T-helper 2 cell treated with Interferon-gamma antibody and Interleukin-4, amounts not matched to agents 5 μg/mL and 100 μg/mL, for 36 hours (primary cell): ENCODE measurements at regions not wholly inside any gene's neighbourhood (a gene's known extent, or its start where the extent isn't known, plus 50 kb on each side); places are given as distances from the start of the nearest gene placed in this dataset.

Experiments used
- DNase-seq: peaks from one replicate; pipeline ENCODE4 v3.0.0; 2021; ENCODE audit warnings: low spot score
- H3K27ac Mint-ChIP-seq: one replicate; pipeline ENCODE4 v1.8.0; 2021; ENCODE audit warnings: mild to moderate bottlenecking, mixed read lengths
- H3K27me3 Mint-ChIP-seq: one replicate; pipeline ENCODE4 v1.8.0; 2021; ENCODE audit warnings: low read depth, mixed read lengths
- H3K36me3 Mint-ChIP-seq: one replicate; pipeline ENCODE4 v1.8.0; 2021; ENCODE audit warnings: low read depth, mixed read lengths
- H3K4me1 Mint-ChIP-seq: one replicate; pipeline ENCODE4 v1.8.0; 2021; ENCODE audit warnings: low read depth, mixed read lengths
- H3K4me3 Mint-ChIP-seq: one replicate; pipeline ENCODE4 v1.8.0; 2022; ENCODE audit warnings: mild to moderate bottlenecking, moderate library complexity, mixed read lengths
- H3K9me3 Mint-ChIP-seq: one replicate; pipeline ENCODE4 v1.8.0; 2021; ENCODE audit warnings: mixed read lengths

DNA sequence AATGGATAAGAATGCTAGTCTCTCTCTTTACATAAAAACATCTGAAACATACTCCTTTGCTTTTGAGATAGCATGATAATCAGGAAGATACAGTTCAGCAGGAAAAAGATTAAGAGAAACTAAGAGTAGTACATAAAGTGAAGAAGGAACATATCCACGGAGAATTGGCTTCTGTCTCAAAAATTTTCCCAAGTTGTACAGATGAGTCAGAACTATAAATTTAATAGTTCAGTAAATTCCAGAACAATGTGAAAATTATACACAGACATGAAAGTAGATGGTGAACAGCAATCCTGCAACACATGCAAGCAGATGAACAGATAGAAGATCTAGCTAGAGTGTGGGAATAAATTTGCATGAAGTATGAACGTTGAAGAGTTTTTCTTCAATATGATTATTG, 691.4 kb upstream of the RIOK2 start:
- H3K36me3 Mint-ChIP-seq = no peaks in the 10 kb centered on the region
- no peak overlapping the region for H3K27ac Mint-ChIP-seq
- H3K27me3 Mint-ChIP-seq = no peaks in the 10 kb centered on the region
- H3K9me3 Mint-ChIP-seq = no peaks in the 10 kb centered on the region
- no peak for DNase-seq
- no peak overlapping the region for H3K4me3 Mint-ChIP-seq
- no peaks in the 10 kb centered on the region for H3K4me1 Mint-ChIP-seq

DNA sequence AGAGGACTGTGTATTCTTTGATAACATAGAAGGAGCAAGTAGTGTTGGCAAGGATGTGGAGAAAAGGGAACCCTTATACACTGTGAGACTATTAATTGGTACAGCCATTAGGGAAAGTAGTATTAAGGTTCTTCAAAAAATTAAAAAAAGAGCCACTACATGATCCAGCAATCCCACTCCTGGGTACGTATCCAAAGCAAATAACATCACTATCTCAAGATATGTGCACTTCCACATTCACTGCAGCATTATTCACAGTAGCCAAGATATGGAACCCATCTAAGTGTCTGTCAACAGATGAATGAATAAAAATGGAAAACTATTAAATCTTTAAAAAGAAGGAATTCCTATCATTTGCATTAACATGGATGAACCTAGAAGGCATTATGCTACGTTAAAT, 693.2 kb upstream of the RIOK2 start:
- DNase-seq = no peak
- Mint-ChIP-seq H3K4me1 (no peaks in the 10 kb centered on the region), H3K36me3 (no peaks in the 10 kb centered on the region), H3K27ac (no peak overlapping the region), H3K4me3 (no peak overlapping the region), H3K9me3 (no peaks in the 10 kb centered on the region), H3K27me3 (no peaks in the 10 kb centered on the region)

DNA sequence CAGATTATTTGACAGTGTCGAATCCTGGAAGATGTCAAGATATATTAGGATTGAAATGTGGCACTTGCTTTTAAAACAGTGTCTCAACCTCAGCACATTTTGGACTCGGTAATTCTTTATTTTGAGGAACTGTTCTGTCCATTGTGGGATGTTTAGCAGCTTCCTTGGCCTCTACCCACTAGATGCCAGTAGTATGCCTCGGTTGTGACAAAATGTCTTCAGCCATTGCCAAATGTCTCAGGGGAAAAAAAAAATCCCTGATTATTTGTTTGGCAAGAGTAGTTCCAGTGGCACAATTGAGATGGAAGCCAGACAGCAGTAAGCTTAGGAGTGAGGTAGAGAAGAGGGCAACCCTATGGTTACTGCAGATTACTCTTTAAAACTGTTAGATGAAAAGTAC, 694.5 kb upstream of the RIOK2 start:
- Mint-ChIP-seq H3K36me3 (no peaks in the 10 kb centered on the region), H3K9me3 (no peaks in the 10 kb centered on the region), H3K27ac (no peak overlapping the region), H3K4me3 (no peak overlapping the region), H3K27me3 (no peaks in the 10 kb centered on the region), H3K4me1 (no peaks in the 10 kb centered on the region)
- DNase-seq = no peak

- Mint-ChIP-seq H3K9me3 (no peaks in the 10 kb centered on the region), H3K36me3 (no peaks in the 10 kb centered on the region), H3K27ac (no peak overlapping the region), H3K27me3 (no peaks in the 10 kb centered on the region), H3K4me3 (no peak overlapping the region), H3K4me1 (no peaks in the 10 kb centered on the region)
- DNase-seq = no peak
Observed at GRCh38 chr5:97888439-97888838, 705.4 kb upstream of the RIOK2 start.

GRCh38 chr5:97891971-97892370, 708.9 kb upstream of the RIOK2 start:
- H3K4me3 Mint-ChIP-seq = no peak overlapping the region
- H3K27me3 Mint-ChIP-seq = no peaks in the 10 kb centered on the region
- no peaks in the 10 kb centered on the region for H3K9me3 Mint-ChIP-seq
- no peak for DNase-seq
- no peaks in the 10 kb centered on the region for H3K4me1 Mint-ChIP-seq
- no peaks in the 10 kb centered on the region for H3K36me3 Mint-ChIP-seq
- no peak overlapping the region for H3K27ac Mint-ChIP-seq

- Mint-ChIP-seq H3K27ac (no peak overlapping the region), H3K9me3 (peaks cover 4% of the 10 kb centered on the region), H3K4me1 (no peaks in the 10 kb centered on the region), H3K36me3 (no peaks in the 10 kb centered on the region), H3K4me3 (no peak overlapping the region), H3K27me3 (no peaks in the 10 kb centered on the region)
- DNase-seq = no peak
Observed at GRCh38 chr5:97903742-97904141, 720.7 kb upstream of the RIOK2 start.

DNA sequence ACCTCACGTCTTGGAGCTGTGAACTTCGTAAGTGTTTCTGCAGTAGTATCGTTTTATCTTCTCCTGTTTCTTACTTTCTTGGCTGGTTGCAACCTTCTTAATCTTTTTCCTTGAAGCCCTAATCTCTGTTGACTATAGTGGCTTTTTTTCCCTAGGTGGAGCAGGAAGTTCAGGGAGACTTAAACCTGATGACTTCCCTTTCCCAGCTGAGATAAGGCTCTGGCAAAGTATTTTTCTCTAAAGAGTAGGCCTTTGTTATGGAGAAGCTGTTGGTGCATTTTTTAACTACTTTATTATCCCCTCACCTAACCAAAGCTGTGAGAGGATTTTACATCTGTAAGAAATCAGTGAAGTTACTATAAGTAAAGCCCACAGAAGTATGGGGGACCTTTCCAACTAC, 723.1 kb upstream of the RIOK2 start:
- Mint-ChIP-seq H3K27me3 (no peaks in the 10 kb centered on the region), H3K36me3 (no peaks in the 10 kb centered on the region), H3K4me1 (no peaks in the 10 kb centered on the region), H3K9me3 (peaks cover 4% of the 10 kb centered on the region), H3K27ac (no peak overlapping the region), H3K4me3 (no peak overlapping the region)
- DNase-seq = no peak

DNA sequence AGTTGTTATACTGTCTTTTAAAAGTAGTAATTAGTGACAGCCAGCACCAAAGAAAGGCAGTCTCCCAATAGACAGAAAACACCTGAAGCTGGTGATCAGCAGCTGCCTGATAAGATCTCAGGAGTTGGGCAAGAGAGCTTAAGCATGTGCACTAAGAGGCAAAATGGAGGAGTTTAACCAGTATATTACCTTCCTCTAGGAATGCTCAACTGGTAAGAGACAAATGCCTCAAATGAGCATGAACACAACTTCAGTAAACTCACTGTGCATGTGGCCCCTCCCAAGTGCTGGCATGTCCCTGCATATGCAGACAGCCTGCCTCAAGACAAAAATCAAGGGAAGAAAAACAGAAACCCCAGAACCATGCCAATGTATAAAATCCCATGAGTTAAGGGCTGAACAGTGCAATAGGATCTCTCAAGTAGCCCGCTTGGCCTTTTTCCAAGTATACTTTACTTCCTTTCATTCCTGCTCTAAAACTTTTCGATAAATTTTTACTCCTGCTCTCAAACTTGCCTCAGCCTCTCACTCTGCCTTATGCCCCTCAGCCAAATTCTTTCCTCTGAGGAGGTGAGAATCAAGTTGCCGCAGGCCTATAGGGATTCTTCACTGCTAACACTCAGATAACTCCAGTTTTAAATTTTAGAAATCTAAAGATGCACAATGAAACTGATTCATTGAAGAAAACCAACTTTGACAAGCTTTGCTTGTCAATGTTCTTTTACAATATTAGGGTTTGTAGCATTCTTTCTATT, 724.8 kb upstream of the RIOK2 start:
- no peaks in the 10 kb centered on the region for H3K36me3 Mint-ChIP-seq
- no peak for DNase-seq
- H3K27me3 Mint-ChIP-seq = no peaks in the 10 kb centered on the region
- no peaks in the 10 kb centered on the region for H3K9me3 Mint-ChIP-seq
- no peaks in the 10 kb centered on the region for H3K4me1 Mint-ChIP-seq
- no peak overlapping the region for H3K4me3 Mint-ChIP-seq
- no peak overlapping the region for H3K27ac Mint-ChIP-seq

DNA sequence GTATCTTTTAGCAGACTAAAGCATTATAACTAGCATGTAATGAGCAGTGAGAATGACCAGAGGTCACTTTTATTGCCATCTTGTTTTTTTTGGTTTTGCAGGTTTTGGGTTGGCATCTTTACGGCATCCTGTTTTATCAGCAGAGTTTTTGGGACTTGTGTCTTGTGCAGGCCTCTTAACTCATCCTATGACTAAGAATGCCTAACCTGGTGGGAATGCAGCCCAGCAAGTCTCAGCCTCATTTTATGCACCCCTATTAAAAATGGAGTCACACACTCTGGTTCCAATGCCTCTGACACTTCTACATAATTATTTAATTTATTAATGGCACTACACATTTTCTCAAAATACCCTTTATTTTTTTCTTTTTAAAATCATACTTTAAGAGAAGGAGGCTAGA, 726.5 kb upstream of the RIOK2 start:
- Mint-ChIP-seq H3K36me3 (no peaks in the 10 kb centered on the region), H3K27ac (no peak overlapping the region), H3K4me3 (no peak overlapping the region), H3K27me3 (no peaks in the 10 kb centered on the region), H3K4me1 (no peaks in the 10 kb centered on the region), H3K9me3 (no peaks in the 10 kb centered on the region)
- no peak for DNase-seq

DNA sequence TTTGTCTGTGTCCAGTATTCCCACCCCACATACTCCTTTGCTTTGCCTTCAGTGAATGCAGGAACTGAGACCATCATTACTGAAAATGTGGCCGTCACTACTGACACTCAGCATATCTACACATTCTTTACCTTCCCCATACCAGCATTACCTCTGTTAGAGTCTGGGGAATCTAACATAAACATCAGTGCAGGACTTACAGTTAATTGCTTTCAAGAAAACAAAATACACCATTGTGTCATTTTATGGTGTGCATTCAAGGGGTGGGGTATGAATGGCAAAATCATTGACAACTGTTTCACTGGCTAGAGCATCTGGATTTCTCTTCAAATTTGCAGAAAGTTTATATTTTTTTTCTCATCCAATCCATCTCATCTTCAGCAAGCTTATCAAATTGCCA, 731.4 kb upstream of the RIOK2 start:
- H3K27ac Mint-ChIP-seq = no peak overlapping the region
- no peaks in the 10 kb centered on the region for H3K9me3 Mint-ChIP-seq
- H3K4me3 Mint-ChIP-seq = no peak overlapping the region
- H3K4me1 Mint-ChIP-seq = no peaks in the 10 kb centered on the region
- no peak for DNase-seq
- no peaks in the 10 kb centered on the region for H3K36me3 Mint-ChIP-seq
- H3K27me3 Mint-ChIP-seq = no peaks in the 10 kb centered on the region

GRCh38 chr5:97915106-97915505, 732.1 kb upstream of the RIOK2 start:
- H3K27ac Mint-ChIP-seq = no peak overlapping the region
- H3K4me1 Mint-ChIP-seq = no peaks in the 10 kb centered on the region
- no peaks in the 10 kb centered on the region for H3K36me3 Mint-ChIP-seq

GRCh38 chr5:97918057-97918456, 735.0 kb upstream of the RIOK2 start:
- H3K36me3 Mint-ChIP-seq = no peaks in the 10 kb centered on the region
- DNase-seq = no peak
- H3K4me3 Mint-ChIP-seq = no peak overlapping the region
- no peaks in the 10 kb centered on the region for H3K9me3 Mint-ChIP-seq
- no peak overlapping the region for H3K27ac Mint-ChIP-seq
- H3K4me1 Mint-ChIP-seq = no peaks in the 10 kb centered on the region
- no peaks in the 10 kb centered on the region for H3K27me3 Mint-ChIP-seq

More at GRCh38 chr5:97915106-97915505, 732.1 kb upstream of the RIOK2 start:
- H3K27me3 Mint-ChIP-seq = no peaks in the 10 kb centered on the region
- no peaks in the 10 kb centered on the region for H3K9me3 Mint-ChIP-seq
- no peak for DNase-seq
- no peak overlapping the region for H3K4me3 Mint-ChIP-seq

- no peaks in the 10 kb centered on the region for H3K9me3 Mint-ChIP-seq
- H3K27ac Mint-ChIP-seq = no peak overlapping the region
- H3K27me3 Mint-ChIP-seq = no peaks in the 10 kb centered on the region
- no peaks in the 10 kb centered on the region for H3K36me3 Mint-ChIP-seq
- H3K4me1 Mint-ChIP-seq = no peaks in the 10 kb centered on the region
- DNase-seq = no peak
- H3K4me3 Mint-ChIP-seq = no peak overlapping the region
Observed at GRCh38 chr5:97918620-97919019, 735.6 kb upstream of the RIOK2 start.

GRCh38 chr5:97919719-97920118, 736.7 kb upstream of the RIOK2 start:
- Mint-ChIP-seq H3K27me3 (no peaks in the 10 kb centered on the region), H3K4me3 (no peak overlapping the region), H3K4me1 (no peaks in the 10 kb centered on the region), H3K27ac (no peak overlapping the region), H3K36me3 (no peaks in the 10 kb centered on the region), H3K9me3 (no peaks in the 10 kb centered on the region)
- DNase-seq = no peak

- H3K27me3 Mint-ChIP-seq = no peaks in the 10 kb centered on the region
- no peaks in the 10 kb centered on the region for H3K4me1 Mint-ChIP-seq
- no peak for DNase-seq
- H3K9me3 Mint-ChIP-seq = no peaks in the 10 kb centered on the region
- H3K27ac Mint-ChIP-seq = no peak overlapping the region
- H3K4me3 Mint-ChIP-seq = no peak overlapping the region
- H3K36me3 Mint-ChIP-seq = no peaks in the 10 kb centered on the region
Observed at GRCh38 chr5:97922776-97923175, 739.7 kb upstream of the RIOK2 start.
